ENCODE measurements at regions not wholly inside any gene's neighbourhood (a gene's known extent, or its start where the extent isn't known, plus 50 kb on each side); places are given as distances from the start of the nearest gene placed in this dataset.
"Not testable (repeated sequence)": the region's sequence is repeated elsewhere in the genome, so short reads cannot be mapped to it uniquely, and the experiment has no call there.

- TF ChIP-seq CTCF (IDR thresholded peaks at IDR 0.05; ENCODE audit: insufficient read depth, low read length, poor library complexity, severe bottlenecking): no peak
- H3K27me3 ChIP-seq (replicated peaks; ENCODE audit: control insufficient read depth, insufficient read depth, low read length): no peaks in the 10 kb centered on the region
- H3K36me3 ChIP-seq (ENCODE audit: control insufficient read depth, insufficient read depth, low read length): no peaks in the 10 kb centered on the region
- no peak for DNase-seq (ENCODE audit: extremely low read depth, insufficient read length)
- H3K4me3 ChIP-seq (replicated peaks; ENCODE audit: low read depth, low read length): no peak overlapping the region
Measured at GRCh38 chr10:83515001-83515400, 624.3 kb upstream of the GHITM start.

- no peaks in the 10 kb centered on the region for H3K36me3 ChIP-seq (ENCODE audit: control insufficient read depth, insufficient read depth, low read length)
- no peak for DNase-seq (ENCODE audit: extremely low read depth, insufficient read length)
- H3K4me3 ChIP-seq (replicated peaks; ENCODE audit: low read depth, low read length): no peak overlapping the region
- TF ChIP-seq CTCF (IDR thresholded peaks at IDR 0.05; ENCODE audit: insufficient read depth, low read length, poor library complexity, severe bottlenecking): no peak
- H3K27me3 ChIP-seq (replicated peaks; ENCODE audit: control insufficient read depth, insufficient read depth, low read length): no peaks in the 10 kb centered on the region
Measured at GRCh38 chr10:83516788-83517187, 622.5 kb upstream of the GHITM start.

GRCh38 chr10:83517456-83517855, 621.9 kb upstream of the GHITM start:
- H3K4me3 ChIP-seq (replicated peaks; ENCODE audit: low read depth, low read length): no peak overlapping the region
- no peak for DNase-seq (ENCODE audit: extremely low read depth, insufficient read length)
- no peak for TF ChIP-seq CTCF (IDR thresholded peaks at IDR 0.05; ENCODE audit: insufficient read depth, low read length, poor library complexity, severe bottlenecking)
- no peaks in the 10 kb centered on the region for H3K36me3 ChIP-seq (ENCODE audit: control insufficient read depth, insufficient read depth, low read length)
- H3K27me3 ChIP-seq (replicated peaks; ENCODE audit: control insufficient read depth, insufficient read depth, low read length): no peaks in the 10 kb centered on the region

GRCh38 chr10:83518779-83519178, 620.5 kb upstream of the GHITM start:
- DNase-seq (ENCODE audit: extremely low read depth, insufficient read length): no peak
- TF ChIP-seq CTCF (IDR thresholded peaks at IDR 0.05; ENCODE audit: insufficient read depth, low read length, poor library complexity, severe bottlenecking): no peak
- Histone ChIP-seq H3K4me3 (replicated peaks; ENCODE audit: low read depth, low read length) (no peak overlapping the region), H3K27me3 (replicated peaks; ENCODE audit: control insufficient read depth, insufficient read depth, low read length) (no peaks in the 10 kb centered on the region), H3K36me3 (ENCODE audit: control insufficient read depth, insufficient read depth, low read length) (no peaks in the 10 kb centered on the region)

GRCh38 chr10:83520386-83520785, 618.9 kb upstream of the GHITM start:
- not testable (repeated sequence) for DNase-seq (ENCODE audit: extremely low read depth, insufficient read length); H3K36me3 ChIP-seq (ENCODE audit: control insufficient read depth, insufficient read depth, low read length); H3K27me3 ChIP-seq (replicated peaks; ENCODE audit: control insufficient read depth, insufficient read depth, low read length); H3K4me3 ChIP-seq (replicated peaks; ENCODE audit: low read depth, low read length)

- Histone ChIP-seq H3K27me3 (replicated peaks; ENCODE audit: control insufficient read depth, insufficient read depth, low read length) (no peaks in the 10 kb centered on the region), H3K4me3 (replicated peaks; ENCODE audit: low read depth, low read length) (no peak overlapping the region), H3K36me3 (ENCODE audit: control insufficient read depth, insufficient read depth, low read length) (no peaks in the 10 kb centered on the region)
- TF ChIP-seq CTCF (IDR thresholded peaks at IDR 0.05; ENCODE audit: insufficient read depth, low read length, poor library complexity, severe bottlenecking): no peak
- DNase-seq (ENCODE audit: extremely low read depth, insufficient read length): no peak
Measured at GRCh38 chr10:83522456-83522855, 616.9 kb upstream of the GHITM start.

Measured in GM06990 (cell line).